MV-4-11 (cell line): ENCODE measurements at regions not wholly inside any gene's neighbourhood (a gene's known extent, or its start where the extent isn't known, plus 50 kb on each side); places are given as distances from the start of the nearest gene placed in this dataset.
"Not testable (repeated sequence)": the region's sequence is repeated elsewhere in the genome, so short reads cannot be mapped to it uniquely, and the experiment has no call there.

ENCODE experiments used
- DNase-seq: peaks from one replicate; lab custom pipeline; 2025; lab: John Stamatoyannopoulos, UW

DNA sequence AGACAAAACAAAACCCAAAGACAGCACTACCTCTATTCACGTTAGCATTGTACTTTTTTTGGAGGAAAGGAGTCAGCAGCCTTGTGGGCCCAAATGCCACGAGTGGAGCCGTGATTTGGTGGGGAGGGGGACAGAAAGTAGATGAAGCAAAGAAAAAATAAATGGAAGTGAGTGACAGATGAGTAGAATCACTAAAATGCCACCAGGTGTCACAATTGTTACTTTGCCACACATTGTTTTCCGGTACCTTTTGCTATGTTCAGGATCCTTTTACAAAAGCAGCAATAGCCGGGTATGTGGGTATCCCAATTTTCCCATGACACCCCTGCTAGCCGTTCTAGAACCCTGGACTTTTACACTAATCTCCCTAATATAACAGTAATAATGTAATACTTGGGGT, 85.0 kb upstream of the AK4 start:
- no peak for DNase-seq

DNA sequence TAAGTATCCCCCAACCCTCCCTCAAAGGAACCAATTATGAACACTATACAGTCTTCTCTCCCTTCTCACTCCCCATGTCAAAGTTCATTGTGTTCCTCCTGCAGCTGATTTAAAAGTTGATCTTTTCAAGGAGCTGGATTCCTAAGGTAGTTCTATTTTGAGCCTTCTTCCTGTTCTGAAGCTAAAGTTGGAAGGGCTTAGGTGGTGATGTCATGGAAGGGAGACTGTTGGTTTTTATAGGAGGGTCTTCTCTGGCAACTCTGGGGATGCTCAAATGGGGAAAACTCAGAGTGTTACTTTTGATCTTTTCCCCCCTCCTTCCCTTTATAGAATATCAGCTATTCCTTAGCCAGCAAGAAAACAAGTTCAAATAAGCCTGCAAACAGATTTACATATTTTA, 83.0 kb upstream of the AK4 start:
- no peak for DNase-seq

DNA sequence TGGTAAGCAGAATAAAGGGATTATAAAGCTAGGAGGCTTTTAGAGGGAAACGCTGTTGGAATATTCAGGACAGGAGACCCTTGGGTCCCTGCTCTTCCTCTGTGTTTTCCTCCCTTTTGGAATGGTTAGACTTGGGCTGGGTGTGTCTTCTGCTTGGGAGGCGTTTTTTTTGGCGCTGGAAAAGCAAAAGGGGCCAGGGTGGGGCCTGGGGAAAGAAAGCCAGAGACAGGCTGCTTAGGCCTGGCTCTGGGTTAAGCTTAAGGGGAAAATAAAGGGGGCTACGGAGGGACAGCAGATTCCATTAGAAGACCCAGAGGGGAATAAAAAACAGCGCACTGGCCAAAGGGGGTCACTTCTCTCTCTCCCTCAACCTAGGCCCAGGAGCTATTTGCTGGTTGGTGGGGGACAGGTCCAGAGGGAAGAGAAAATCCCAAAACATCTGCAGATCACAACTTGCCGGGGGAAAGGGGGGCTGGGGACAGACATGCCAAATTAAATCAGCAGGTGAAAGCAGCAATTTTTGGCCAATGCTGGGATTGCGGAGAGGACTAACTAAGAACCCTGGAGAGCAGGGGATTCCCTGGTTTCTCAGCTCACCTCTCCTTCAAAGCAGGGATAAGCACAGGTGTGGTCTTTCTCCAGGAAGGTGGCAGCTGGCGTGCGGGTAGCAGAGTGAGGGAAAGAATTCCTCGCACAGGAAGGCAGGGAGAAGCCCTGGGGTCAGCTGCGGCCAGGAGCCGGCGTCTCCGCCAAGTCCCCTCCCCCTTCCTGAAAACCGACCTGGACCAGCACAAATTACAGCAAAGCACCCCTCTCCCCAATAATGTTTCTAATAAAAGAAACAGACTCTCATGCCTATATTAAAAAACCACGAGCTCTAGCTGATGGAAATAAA, 82.2 kb upstream of the AK4 start:
- no peak for DNase-seq

DNA sequence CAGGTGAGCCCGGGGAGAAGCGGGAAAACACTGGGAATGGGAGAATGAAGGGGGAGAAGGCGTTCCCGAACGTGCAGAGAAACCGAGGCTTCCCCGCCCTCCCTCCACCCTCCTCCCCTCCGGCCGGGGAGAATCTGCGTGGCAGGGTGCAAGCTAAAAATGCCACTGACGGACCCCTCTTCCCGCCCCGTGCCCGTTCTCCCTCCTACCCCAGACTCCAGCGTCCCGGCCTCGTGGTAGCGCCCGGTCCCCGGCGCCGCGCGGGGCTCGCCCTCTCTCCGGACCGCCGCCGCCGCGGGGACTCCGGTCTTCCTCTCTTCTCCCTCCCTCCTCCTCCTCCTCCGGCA, 81.6 kb upstream of the AK4 start:
- DNase-seq = no peak

DNA sequence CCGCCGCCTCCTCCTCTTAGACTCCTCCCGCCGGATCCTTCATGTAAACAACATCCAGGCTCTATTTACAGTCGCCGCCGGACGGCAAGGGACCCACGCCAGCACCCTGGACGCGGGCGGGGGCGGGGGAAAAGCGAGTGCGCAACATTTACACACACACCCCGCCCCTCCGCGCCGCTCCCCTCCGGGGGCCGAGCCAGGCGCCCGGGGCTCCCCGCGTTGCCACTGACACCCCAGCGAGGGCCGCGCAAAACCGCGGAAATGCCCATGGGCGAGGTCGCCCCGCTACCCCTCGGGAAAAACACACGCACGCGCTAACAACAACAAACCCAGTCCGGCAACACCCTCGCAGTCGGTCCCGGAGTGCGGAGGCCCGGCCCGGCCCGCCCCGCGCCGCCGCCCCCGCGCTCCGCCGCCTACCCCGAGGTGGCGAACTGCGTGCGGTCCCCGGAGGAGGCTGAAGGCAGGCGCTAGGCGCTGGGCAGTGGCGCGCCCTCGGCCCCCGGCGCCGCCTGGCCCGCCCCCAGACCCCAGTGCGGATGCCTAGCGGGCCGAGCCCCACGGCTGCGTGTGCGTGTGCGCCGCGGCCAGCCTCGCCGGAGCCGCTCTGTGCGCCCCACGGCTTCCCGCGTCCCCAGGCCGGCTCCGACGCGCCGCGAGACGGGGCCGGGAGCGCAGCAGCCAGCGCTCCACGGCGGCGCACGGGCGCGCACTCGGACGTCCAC, 81.1 kb upstream of the AK4 start:
- peak; percentile 51 for DNase-seq

DNA sequence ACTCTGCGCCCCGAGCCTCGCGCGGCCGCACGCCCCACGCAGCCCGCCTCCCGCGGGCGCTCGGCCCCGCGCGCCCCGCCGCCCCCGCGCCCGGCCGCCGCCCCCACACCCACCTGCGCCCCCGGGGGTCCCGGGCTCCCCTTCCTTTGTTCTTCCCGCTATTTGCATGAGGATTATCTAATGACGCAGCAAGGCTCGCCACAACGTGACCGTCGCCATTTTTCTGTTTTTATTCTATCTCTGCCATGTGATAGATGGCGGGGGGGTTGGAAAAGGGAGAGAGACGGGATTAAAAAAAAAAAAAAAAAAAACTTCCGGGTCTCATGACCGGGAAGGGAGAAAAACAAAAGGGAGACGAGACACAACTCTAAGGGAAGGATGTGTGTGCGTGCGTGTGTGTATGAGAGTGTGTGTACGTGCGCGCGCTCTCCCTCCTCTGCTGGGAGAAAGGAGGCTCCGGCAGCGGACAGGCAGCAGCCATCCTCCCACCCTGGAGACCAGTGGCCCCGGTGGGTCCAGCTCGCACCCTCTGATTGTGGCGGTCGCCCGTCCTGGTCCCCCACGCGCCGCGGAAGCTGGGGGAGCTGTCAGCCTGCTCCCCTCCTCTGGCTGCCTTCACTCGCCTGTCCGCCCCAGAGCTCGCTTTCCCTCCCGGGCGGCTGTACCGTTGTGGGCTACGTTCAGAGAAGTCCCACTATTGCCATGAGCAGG, 80.4 kb upstream of the AK4 start:
- peak; percentile 60 for DNase-seq

DNA sequence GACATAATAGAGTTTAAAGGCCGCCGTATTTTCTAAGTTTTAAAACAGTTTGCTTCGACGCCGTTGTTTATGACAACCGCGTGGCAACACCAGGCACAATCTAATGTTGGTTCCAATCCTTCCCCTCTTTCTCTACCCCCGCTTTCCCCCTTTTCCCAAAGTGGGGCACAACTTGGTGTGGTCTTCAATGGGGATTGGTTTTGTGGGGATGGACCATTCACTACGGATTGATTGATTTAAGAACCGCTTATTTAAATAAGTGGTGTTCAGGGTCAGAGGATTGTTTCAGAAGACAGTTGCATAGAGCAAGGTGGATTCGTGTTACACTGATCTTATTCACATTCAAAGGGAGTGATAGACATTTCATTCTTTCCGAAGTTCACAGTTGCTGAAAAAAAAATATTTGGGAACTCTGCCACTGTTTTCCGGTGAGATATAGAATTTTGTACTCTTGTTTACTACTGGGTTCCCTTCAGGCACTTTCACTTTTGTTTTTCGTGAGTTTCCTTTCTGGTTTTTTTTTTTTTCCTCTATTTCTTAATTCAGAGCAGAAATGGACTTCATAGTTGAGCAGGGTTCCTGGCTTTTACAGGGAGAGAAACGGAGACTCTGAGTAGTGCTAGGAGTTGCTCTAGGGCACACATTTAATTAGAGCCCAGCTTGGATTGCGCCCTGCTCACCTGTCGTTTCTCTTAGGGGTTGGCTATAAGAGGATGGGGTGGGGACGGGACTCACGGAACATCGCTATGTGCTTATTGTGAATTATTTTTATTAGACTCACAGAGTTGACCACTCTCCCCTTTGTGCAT, 79.6 kb upstream of the AK4 start:
- peak; percentile 41 for DNase-seq

DNA sequence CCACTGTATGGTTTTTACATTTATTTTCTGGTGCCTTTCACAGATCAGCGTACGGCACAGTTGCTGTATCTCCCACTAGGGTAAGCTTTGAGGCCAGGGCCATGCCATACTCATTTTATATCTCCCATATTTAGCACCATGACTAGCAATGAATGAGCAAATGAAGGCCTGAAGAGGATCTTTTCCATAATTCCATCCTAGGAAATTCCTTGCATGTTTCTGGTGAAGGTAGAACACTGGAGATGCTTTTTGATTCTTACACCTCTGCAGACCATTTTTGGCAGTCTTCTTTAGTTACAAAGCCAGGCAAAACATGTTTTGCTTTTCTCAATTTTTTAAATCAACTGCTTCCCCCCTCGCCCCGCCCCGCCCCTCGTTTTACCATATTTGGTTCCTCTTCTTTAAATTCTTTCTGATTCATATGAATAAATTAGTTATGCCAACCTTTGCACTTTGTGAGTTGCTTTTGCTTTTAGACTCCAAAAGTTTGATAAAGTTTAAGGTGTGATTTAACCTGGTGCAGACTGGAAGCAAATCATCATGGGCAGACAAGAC, 78.9 kb upstream of the AK4 start:
- no peak for DNase-seq

DNA sequence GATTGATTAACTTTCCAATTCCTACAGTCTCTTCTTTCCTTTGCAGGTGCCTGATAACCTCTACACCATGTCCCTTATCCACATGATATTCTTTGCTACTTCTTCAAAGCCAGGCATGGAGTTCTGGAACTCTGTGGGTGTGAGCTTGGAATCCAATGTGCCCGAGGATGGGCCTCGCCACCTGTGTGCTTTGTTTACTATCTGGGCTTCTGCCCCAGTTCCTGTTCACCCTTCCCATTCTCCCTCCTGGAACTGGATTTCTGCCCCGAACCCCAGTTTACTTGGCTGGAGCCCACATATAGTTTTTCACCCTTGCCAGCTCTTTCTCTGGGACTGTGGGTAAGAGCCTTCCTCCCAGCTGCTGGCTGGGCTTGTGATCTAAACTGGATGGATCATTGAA, 75.2 kb upstream of the AK4 start:
- DNase-seq = no peak

DNA sequence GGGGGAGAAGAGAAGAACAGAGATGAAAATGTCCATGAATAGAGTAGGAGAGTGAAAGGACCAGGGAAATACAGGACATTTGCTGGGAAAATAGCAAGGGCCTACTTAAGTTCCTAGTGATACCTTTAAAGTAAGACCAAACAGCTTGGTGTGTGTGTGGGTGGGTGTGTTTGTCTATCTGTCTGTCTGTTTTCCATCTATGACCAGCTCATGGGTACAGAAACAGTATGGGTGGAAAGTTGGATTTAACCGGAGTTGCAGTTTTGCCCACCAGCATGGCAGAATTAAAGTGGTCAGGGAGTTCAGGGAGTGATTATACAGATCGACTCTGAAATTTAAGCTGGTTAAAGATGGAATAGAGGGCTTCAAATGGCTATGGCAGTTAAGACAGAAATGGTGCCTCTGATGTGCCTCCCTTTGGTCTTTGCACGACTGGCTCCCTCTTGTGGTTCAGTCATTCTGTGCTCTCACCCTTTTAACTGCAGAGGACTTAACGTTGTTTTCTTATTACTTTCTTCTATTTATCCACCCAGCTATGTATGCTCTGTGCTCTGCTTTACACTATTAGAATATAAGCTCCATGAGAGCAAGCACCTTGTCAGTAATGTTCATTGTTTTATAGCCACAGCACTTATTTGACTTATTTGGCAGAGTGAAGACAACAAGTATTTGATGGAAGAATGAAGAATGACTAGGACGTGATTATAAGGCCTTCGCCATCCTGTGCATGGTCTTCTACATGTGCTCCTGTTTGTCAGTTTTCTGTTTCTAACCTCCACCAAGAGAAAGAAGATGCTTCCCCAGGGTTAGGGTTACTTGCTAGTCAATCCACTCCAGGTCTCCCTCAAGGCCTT, 72.7 kb upstream of the AK4 start:
- DNase-seq = peak; percentile 47

DNA sequence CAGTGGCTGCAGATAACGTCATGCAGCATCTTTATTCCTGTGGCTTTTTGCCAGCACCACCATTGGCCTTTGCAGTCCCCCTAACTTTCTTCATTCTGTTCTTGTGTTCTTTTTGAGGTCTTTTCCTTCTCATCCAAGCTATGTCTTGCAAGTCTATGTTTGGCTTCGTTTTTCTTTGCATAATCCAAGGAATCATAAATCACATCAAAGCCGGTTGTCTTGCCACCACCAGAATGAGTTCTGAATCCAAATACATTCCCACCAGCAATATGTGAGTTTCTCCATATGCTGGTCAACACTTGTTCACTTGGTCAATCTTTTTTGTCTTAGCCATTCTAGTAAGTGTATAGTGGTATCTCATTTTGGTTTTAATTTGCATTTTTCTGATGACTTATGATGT, 70.6 kb upstream of the AK4 start:
- no peak for DNase-seq

DNA sequence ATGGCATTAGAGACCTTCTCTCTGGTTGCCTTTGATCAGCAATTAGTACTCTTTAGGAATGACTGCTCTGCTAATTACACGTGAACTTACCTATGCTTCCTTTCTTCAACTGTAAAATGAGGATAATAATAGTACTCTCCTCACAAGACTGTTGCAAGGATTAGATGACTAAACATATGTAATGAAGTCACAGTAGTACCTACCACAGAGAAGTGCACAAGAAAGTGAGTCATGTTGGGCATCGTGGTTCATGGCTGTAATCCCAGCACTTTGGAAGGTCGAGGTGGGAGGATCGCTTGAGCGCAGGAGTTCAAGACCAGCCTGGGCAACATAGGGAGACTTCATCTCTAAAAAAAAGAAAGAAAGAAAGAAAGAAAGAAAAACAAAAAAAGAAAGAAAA, 68.1 kb upstream of the AK4 start:
- DNase-seq = peak; percentile 57

DNA sequence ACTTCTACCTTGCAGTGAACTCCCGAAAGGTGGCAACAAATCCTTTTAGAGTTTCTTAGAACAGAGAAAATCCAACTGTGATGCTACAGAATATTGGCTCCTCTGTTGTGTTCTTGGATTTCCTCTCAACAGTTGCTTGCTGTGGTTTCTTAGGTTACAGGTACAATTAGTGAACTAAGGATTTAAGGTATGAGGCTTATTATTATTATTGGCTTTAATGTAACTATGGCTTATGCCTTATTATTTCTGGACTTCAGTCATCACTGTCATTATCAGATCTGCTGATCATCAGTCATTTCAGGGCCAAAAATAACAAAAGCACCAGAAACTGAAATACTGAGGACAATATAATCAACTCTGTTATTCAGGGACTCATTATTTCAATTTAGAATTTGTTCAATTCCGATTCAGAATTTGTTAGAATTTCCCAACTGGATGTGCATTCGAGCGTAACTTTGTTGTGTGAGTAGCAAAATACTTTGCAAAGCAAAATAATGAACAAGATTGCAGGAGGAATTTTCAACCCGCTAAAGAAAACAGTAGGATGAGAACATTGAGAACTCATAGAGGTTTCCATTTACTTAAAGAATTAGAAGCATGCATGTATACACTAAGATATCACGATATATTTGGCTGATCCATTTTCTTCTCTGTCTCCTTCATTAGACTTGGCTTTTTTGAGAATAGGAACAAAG, 65.5 kb upstream of the AK4 start:
- DNase-seq = no peak

DNA sequence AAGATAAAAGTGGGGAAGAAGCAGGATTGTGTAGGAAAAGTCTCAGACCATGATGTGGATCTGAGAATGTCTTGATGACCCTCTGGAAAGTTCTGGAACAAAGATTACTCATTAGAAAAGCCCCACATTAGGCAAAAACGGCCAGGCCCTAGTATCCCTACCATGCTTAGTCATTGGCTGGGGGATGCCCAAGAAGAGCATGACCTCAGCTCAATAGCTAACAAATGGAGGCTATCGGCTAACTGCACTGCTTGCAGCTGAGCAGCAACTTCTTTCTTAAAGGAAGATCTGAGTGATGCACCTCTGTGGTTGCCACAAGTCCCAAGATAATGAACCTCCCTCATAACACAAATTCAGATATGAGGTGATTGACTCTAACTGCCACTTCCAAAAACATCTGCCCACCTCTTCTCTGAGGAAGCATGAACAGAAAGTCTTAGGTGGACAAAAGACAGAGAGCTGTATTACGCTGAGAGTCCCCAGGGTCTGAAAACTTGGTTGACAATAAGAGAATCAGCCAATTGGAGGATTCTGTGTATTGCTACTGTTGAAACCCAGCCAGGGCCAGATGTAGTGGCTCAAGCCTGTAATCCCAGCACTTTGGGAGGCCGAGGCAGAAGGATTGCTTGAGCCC, 64.6 kb upstream of the AK4 start:
- DNase-seq = no peak

DNA sequence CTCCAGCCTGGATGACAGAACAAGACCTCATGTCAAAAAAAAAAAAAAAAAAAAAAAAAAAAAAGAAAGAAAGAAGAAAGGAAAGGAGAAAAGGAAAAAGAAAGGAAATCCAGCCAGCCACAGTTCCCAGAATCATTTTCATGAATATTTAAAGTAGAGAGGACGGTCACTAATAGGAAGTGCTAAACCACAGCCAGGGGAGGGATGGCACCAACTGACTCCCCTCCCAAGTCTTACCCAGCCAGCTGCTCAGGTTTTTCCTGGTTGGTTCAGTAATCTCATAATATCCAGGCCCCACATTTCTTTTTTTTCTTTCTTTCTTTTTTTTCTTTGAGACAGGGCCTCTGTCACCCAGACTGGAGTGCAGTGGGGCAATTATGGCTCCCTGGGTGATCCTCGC, 63.9 kb upstream of the AK4 start:
- peak; percentile 65 for DNase-seq

DNA sequence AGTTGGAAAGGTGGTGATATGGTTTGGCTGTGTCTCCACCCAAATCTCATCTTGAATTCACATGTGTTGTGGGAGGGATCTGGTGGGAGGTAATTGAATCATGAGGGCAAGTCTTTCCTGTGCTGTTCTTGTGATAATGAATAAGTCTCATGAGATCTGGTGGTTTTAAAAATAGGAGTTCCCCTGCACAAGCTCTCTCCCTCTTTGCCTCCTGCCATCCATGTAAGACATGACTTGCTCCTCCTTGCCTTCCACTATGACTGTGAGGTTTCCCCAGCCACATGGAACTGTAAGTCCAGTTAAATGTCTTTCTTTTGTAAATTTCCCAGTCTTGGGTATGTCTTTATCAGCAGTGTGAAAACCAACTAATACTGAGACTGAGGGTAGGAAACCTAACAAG, 60.5 kb upstream of the AK4 start:
- DNase-seq = not testable (repeated sequence)

DNA sequence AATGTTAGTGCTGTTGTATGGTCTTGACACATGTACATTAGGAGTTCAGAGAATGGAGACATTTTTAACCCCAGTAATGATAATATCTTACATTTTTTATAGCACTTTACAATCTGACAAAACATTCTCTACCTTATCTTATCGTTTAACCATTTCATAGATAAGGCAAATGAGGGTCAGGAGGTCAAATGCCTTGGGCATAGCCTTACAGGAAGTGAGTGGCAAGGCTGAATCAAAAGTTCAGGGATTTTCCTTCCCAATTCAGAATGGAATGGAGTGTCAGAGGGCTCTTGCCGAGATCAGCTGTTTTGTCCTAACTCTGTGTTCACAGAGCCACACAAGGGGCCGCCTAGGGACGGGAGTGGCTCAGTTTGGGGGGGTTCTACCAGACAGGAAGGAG, 57.6 kb upstream of the AK4 start:
- DNase-seq = no peak

DNA sequence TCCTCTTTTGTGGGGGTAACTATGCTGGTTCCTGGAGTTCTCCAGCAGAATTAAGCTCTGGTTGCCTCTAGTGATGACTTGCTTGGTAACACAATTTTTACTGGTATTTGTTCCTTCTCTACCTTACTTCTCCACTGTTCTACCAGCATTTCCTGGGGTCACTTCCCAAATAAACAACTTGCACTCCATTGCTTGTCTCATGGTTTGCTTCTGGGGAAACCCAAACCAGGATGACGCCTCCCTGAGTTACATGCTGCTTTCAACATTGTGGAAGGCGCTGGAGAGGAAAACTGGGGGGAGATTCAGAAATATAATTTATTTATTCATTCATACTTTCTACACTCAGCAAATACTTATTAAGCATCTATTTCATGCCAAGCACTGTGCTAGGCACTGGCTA, 55.3 kb upstream of the AK4 start:
- DNase-seq = no peak

DNA sequence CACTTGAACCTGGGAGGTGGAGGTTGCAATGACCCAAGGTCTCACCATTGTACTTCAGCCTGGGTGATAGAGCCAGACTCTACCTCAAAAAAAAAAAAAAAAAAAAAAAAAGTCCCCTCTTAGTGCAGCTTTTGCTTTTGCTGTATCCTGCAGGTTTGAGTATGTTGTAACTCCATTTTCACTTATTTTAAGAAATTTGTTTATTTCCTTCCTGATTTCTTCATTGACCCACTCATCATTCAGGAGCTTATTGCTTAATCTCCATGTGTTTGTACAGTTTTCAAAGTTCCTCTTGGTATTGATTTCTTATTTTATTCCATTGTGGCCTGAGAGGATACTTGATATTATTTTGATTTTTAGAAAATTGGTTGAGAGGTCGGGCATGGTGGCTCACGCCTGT, 50.9 kb upstream of the AK4 start:
- peak; percentile 86 for DNase-seq
